GM19467 (cell line): ENCODE measurements at regions not wholly inside any gene's neighbourhood (a gene's known extent, or its start where the extent isn't known, plus 50 kb on each side); places are given as distances from the start of the nearest gene placed in this dataset.

Source experiments
- ATAC-seq: cut with Tn5 transposase; IDR thresholded peaks from one replicate; pipeline ENCODE4 v1.9.1; 2021; ENCODE audit warnings: mild to moderate bottlenecking, moderate library complexity; ENCODE audit not compliant: unreplicated experiment

GRCh38 chr5:15027764-15028163 is 156.2 kb upstream of the ANKH start:
- ATAC-seq: no peak

DNA sequence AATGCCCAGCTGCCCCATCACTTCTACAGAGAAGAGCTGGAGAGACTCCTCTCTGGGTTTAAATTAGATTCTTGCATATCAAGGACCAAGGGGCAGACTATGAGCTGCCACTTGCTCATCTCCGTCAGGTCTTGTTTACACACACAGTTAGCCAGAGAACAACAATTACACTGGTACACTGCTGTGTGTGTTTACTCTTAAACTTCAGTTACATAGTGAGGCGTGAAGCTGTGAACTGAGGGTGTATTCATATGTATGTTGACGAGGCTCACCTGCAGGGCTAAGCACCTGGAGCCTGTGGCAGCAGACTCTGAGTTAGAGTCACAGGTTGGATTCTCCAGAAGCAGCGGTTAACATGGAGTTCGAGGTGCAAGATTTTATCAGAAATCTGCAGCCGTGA is 155.4 kb upstream of the ANKH start:
- ATAC-seq: no peak

DNA sequence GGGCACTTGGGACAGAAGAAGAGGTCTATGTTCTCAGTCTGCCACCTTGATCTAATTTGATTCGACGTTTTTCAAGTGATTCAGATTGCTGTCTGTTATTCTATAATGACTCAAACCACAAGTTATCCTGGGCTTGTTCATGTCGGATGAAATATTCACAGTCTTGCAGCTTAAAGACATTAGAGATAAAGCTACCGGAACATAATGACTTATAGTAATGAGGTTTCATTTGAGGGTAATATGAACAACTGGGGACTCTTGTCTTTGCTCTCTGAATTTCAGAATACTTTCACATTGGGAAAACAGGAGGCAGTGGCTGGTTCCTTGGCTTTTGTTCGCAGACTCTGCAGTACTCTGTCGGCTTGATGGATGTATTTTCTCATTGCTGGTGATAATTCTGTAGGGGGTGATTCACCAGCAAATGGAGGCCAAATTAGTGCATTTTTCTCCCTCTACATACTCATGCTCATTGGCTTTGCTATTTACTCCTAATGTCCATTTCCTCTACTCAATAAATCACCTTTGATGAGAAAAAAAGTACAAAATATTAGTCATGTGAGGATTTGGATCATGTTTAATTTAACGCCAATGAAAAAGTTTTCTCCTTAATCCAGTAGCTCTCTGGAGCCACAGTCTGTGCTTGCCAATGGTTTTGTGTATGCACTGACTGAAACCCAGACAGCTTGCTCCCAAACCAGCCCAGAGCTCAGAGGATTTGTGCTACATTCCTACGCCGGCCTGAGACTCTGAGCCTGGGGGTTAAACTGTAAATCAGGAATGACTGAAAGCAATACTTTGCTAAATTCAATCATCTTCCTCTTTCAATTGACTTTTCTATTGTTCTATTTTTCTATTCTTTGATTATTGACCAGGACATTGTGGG is 154.7 kb upstream of the ANKH start:
- no peak for ATAC-seq

DNA sequence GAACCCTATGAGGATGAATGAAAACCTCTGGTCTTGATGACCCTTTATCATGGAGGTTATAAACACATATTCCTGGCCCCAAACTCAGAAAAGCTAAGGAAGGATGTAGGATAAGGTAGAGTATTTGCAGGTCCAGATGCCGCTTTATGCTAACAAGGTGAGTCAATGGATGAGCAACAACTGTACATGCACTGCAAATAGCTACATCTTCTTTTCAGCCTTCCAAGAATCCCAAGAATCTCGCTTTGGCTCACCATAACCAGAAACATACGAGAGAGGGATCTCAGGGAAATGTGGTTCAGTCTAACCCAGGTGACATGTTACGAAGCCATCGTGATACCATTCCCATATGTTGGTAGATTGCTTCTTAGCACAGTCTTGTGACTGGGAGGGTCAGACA is 152.3 kb upstream of the ANKH start:
- no peak for ATAC-seq

GRCh38 chr5:15023266-15023665 is 151.7 kb upstream of the ANKH start:
- ATAC-seq: no peak

- ATAC-seq: no peak
These were observed 149.9 kb upstream of the ANKH start for GRCh38 chr5:15021266-15022046.

DNA sequence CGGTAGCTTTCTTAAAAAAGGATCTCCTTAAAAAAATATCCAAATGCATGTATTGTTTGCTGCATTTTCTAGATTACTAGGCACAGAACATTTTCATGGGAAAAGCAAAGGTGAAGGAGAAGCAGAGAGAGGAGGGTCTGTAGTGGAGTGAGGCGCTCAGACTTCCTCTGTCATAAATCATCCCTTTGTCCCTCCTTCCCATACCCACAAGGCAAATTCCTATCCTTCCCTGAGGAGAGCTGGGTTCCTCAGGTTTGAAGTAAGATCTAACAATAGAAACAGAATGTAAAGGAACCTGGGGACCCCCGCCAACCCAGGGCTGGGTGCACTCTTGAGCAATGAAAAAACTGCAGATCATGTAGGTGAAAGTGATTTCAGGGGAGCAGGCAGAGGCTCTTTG is 149.2 kb upstream of the ANKH start:
- ATAC-seq: no peak

DNA sequence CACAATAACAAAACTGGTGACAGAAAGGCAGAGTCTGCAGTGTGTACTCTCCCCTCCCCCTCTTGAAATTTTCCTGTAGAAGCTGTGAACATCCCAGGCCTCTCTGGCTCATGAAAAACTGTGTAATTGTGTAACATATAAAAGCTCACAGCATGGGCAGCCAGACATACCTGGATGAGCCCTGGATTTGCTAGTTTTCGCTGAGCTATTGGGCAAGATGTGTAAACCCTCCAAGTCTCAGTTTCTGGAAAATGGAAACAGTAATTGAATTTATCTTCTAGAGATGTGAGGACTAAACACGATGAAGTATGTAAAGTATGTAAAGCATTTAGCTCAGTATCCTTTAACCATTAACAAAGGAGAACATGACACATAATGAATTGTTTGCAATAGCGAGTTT is 143.2 kb upstream of the ANKH start:
- no peak for ATAC-seq

- ATAC-seq: no peak
These were observed 142.3 kb upstream of the ANKH start for GRCh38 chr5:15013654-15014463.

DNA sequence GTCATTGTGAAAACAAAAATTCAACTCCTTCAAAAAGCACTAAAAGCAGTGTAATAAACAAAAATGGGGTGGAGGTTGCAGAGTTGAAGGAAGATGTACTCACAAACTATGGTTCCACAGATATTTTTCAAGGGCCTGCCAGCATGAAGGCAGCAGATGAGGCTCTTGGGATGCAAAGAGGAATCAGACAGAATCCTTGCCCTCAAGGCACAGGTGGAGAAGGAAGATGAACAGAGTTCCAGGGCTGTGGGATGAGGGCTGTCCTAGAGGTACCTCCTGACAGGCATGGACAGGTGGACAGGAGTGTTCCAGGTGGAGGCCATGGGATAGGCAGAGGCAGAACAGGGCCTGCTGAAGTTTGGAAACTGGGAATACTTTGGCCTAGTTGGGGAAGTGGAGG is 140.5 kb upstream of the ANKH start:
- no peak for ATAC-seq

DNA sequence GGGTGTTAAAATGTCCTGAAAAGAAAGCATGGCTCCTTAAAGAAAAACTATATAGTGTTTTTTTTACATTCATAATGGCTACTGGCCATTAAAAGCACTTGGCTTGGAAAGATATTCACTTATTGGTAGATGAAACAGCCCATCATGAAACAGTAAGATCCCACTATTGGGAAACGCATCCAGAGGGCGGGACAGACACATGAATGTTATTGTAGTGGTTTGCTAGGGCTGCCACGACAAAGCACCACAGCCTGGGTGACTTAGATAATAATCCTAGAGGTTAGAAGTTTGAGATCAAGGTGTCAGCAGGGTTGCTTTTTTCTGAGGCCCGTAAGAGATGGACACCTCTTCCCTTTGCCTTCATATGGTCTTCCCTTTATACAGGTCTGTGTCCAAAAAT is 139.4 kb upstream of the ANKH start:
- ATAC-seq: no peak

DNA sequence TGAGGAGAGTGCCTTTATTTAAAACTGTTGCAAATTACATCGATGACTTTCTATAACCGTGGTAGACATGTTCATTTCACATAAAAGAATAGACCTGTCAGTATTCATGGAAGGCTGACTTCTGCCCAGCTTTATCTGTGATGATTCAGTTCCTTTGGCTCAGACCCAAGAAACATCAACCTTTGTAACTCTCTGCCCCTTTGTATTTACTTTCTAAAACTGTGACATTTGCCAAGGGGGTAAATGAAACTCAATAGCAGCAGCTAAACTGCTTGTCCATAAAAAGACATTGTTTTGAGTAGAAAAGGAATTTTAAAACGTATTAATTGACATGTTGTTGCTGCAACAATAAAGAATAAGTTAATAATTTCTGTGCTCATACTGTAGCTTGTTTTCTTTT is 137.8 kb upstream of the ANKH start:
- ATAC-seq: no peak

DNA sequence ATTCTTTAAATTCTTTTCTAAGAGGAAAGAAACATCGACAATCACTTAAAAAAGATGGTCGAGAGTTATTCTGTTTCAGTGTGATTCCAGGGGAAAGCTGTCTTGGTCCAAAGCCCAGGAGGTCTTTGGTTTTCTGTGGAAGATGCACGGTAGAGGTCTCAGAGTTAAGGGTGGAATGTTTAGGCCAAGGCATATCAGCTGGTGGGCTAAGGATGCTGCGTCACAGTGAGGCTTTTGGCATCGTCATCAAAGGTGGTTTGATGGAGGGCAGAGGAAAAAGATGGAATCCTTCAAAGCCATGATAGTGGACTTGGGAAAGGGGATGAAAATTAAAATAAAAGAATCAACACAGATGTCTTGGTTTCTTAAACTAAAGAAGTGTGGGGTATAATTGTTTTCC is 137.3 kb upstream of the ANKH start:
- ATAC-seq: no peak

DNA sequence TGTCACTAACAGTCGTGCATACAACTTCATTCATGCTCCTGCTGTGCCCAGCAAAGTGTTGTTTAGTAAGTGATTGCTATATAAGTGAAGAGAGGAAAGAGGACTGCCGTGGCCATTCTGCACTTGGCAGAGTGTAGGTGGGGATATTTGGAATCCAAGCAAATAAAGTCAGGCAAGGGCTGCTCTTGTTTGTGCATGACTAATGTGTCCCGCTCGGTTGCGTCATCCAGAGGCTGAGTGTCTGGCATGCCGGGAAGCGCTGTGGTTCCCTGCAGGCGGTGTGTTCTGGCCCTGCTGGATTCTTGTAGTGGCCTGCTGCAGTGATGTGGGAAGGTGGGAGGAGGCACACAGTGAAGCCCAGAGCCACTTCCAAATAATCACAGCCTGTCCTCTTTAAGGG is 136.9 kb upstream of the ANKH start:
- ATAC-seq: no peak

GRCh38 chr5:15007646-15008045 is 136.1 kb upstream of the ANKH start:
- no peak for ATAC-seq

DNA sequence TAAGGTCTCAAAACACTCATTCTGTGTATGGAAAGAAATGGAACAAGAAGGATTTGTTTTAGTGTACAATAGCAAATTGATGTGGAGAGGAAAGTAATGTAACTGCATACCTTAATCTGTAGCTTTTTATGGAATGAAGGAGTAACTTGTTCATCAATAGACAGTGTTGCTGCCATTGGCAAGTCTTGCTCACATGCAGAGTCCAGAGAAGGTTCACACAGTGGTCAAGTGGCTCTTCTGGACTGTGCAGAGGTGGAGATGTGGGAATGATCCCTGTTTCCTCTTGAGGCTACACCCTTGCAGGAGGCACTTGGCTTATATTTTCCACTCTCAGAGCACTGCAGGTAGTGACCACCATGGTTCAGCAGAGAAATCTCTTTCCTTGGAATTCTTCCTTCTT is 132.9 kb upstream of the ANKH start:
- no peak for ATAC-seq

DNA sequence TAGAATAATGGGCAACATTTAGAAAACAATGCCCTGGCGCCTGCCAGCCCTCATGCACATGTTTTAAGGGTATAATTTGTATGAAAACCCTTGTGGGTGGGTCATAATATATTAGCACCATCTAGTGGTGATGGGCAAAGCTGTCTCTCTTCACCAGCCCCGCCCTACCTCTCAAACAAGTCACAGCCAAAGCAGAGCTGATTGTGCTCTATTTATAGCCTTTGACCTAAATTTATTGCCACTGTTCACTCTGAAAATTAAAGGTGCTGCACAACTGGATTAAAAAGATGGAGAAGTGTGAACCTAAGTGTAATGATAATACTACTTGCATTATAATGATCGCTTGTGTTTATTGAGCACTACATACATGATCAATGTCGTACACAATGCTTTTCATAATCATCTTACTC is 131.9 kb upstream of the ANKH start:
- ATAC-seq: peak; percentile 81

- ATAC-seq: no peak
These were observed 131.2 kb upstream of the ANKH start for GRCh38 chr5:15002791-15003190.

DNA sequence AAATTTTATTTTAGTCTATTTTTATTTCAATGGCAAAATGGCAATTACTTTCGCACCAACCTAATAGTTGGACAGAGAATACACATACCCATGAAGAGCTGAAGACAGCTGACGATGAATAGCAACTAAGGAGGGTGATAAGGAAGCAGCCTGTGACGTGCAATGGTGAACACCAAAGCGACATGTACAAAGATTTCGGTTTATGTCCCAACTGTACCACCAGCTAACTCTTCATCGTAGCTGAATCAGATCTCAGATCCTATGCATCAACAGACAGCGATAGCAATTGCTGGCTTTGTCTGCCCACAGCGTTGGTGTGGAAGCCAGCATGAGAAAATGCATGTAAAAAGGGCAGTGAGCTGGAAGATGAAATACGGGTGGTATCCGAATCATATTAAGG is 130.6 kb upstream of the ANKH start:
- no peak for ATAC-seq

GRCh38 chr5:15001517-15001916 is 129.9 kb upstream of the ANKH start:
- no peak for ATAC-seq

- ATAC-seq: no peak
These were observed 126.9 kb upstream of the ANKH start for GRCh38 chr5:14998491-14998890.
